Activated B cell treated with CpG ODN at 0.5 μM for 24 hours (primary cell): ENCODE measurements at regions not wholly inside any gene's neighbourhood (a gene's known extent, or its start where the extent isn't known, plus 50 kb on each side); places are given as distances from the start of the nearest gene placed in this dataset.

Experiments used
- ATAC-seq: fragments of 200-7000 bp; cut with Tn5 transposase; one replicate; pipeline ENCODE4 v1.10.0; 2021; ENCODE audit warnings: low read depth, mild to moderate bottlenecking, moderate library complexity
- CTCF ChIA-PET: fragments of 350-600 bp; sonication (Branson Sonifier 250); formaldehyde crosslinking; loops from one replicate; lab custom pipeline; 2021; ENCODE audit warnings: antibody characterized with exemption; lab: Charles Lee
- POLR2A ChIA-PET: fragments of 350-600 bp; sonication (Branson Sonifier 250); formaldehyde crosslinking; loops from one replicate; lab custom pipeline; 2021; ENCODE audit warnings: antibody characterized with exemption; lab: Charles Lee
- DNase-seq: peaks from one replicate; pipeline ENCODE4 v3.0.0; 2022
- H3K27ac Mint-ChIP-seq: one replicate; pipeline ENCODE4 v1.8.0; 2020; ENCODE audit warnings: mixed read lengths
- H3K27me3 Mint-ChIP-seq: one replicate; pipeline ENCODE4 v1.8.0; 2021; ENCODE audit warnings: mixed read lengths
- H3K36me3 Mint-ChIP-seq: one replicate; pipeline ENCODE4 v1.8.0; 2021; ENCODE audit warnings: low read depth, mixed read lengths
- H3K4me1 Mint-ChIP-seq: one replicate; pipeline ENCODE4 v1.8.0; 2021; ENCODE audit warnings: mixed read lengths
- H3K4me3 Mint-ChIP-seq: one replicate; pipeline ENCODE4 v1.8.0; 2020; ENCODE audit warnings: mild to moderate bottlenecking, mixed read lengths
- H3K9me3 Mint-ChIP-seq: one replicate; pipeline ENCODE4 v1.8.0; 2020; ENCODE audit warnings: mixed read lengths
- intact Hi-C: fragments of 100-400 bp; cut with micrococcal nuclease; formaldehyde crosslinking; loops from one replicate; pipeline ENCODE4 v1.15.1; 2024
- TF ChIP-seq, protein P1 (sequence below): fragments of 200-600 bp; IDR thresholded peaks from one replicate; pipeline ENCODE4 v1.8.0; 2022; ENCODE audit warnings: antibody characterized with exemption, mild to moderate bottlenecking

DNA sequence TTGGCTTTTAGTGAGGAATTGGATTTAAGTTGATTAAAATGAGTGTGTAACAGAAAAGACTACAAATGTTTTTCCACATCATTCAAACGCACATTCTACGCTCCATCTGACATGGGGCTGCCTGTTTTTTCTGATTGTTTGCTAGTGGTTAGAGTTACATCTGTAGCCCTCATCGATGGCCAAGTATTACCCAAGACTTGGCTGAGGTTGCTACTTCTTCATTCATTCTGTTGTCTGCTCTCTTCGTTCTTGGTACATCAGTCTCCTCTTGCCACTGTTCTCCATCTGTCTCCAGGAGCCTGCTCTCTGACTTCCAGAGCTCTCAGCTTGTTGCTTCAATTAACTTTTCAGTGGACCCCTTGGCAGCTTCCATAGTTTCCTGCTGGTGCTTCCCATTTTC lies 1844.6 kb upstream of the TENM3 start:
- Mint-ChIP-seq H3K27ac (no peak overlapping the region), H3K36me3 (no peaks in the 10 kb centered on the region), H3K9me3 (peaks cover 3% of the 10 kb centered on the region), H3K4me3 (no peak overlapping the region), H3K4me1 (no peaks in the 10 kb centered on the region), H3K27me3 (no peaks in the 10 kb centered on the region)
- TF ChIP-seq, protein P1, sequence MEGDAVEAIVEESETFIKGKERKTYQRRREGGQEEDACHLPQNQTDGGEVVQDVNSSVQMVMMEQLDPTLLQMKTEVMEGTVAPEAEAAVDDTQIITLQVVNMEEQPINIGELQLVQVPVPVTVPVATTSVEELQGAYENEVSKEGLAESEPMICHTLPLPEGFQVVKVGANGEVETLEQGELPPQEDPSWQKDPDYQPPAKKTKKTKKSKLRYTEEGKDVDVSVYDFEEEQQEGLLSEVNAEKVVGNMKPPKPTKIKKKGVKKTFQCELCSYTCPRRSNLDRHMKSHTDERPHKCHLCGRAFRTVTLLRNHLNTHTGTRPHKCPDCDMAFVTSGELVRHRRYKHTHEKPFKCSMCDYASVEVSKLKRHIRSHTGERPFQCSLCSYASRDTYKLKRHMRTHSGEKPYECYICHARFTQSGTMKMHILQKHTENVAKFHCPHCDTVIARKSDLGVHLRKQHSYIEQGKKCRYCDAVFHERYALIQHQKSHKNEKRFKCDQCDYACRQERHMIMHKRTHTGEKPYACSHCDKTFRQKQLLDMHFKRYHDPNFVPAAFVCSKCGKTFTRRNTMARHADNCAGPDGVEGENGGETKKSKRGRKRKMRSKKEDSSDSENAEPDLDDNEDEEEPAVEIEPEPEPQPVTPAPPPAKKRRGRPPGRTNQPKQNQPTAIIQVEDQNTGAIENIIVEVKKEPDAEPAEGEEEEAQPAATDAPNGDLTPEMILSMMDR: no peak
- ChIA-PET CTCF (no interaction called here), POLR2A (no interaction called here)
- no peak for ATAC-seq
- no peak for DNase-seq
- intact Hi-C loops: no loop called here

DNA sequence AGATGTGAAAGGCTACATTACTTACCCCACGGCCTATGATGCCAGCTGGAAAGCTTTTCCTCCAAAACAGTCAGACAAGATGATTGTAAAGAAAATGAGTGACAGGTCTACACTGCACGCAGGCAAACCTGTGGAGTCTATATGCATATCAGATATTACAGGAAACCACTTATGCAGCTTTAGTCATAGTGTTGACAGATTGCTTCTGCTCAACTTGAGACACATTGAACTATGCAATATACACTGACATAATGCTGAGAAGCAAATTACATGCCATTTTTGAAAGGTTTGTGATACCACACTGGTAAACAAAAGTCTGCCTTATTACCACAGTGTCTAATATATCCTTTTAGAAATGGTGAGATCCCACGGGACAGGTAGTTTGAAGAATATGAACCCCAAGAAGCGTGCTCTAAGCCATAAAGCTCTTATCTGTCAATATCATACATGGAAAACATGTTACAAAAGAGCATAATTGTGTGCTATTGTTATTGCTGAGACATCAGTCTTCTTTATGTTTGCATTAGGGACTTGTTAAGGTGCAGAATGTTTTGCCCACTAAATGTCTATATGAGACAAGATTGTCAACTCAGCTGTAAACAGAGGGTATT lies 1835.8 kb upstream of the TENM3 start:
- ChIA-PET CTCF (no interaction called here), POLR2A (no interaction called here)
- ATAC-seq (no peak), DNase-seq (no peak)
- H3K27ac Mint-ChIP-seq: no peak overlapping the region
- H3K4me3 Mint-ChIP-seq: no peak overlapping the region
- no peaks in the 10 kb centered on the region for H3K27me3 Mint-ChIP-seq
- no peaks in the 10 kb centered on the region for H3K4me1 Mint-ChIP-seq
- TF ChIP-seq, protein P1: no peak
- H3K36me3 Mint-ChIP-seq: no peaks in the 10 kb centered on the region
- intact Hi-C loops: no loop called here
- H3K9me3 Mint-ChIP-seq: peaks cover 3% of the 10 kb centered on the region

DNA sequence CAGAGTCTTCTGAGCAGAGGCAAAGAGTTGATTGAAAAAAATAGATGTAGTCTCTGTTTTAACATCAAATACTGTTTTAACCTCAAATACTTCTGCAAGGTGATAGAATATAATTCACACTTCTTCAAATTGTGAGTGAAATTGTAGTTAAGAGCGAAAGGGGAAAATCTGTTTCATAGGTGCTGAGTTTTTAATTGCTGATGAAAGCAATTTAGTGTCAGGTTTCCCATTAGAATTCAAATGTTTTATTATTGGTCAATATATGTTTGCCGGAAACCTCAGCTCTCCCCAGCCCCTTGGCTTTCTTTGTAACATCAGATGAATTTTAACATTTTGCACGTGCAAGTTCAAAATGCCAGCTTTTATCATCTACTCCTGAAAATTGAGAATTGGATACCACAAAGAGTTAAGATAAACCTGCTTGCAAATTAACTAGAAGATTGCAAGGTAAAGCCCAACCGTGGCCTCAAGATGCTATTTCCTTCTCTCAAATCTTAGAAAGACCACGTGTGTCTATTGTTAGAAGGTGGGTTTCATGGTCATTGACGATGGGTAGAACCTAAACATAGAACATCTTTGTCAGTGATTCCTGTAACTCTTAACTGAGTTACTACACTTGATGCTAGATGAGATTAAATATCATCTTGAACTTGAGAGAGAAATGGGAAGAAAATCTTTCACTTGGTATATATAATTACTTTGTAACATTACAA lies 1824.2 kb upstream of the TENM3 start:
- POLR2A ChIA-PET: no interaction called here
- DNase-seq (no peak), ATAC-seq (no peak)
- CTCF ChIA-PET: no interaction called here
- Mint-ChIP-seq H3K4me1 (no peaks in the 10 kb centered on the region), H3K9me3 (no peaks in the 10 kb centered on the region), H3K27ac (no peak overlapping the region), H3K27me3 (no peaks in the 10 kb centered on the region), H3K4me3 (no peak overlapping the region), H3K36me3 (no peaks in the 10 kb centered on the region)
- TF ChIP-seq, protein P1: no peak
- intact Hi-C loops: no loop called here

DNA sequence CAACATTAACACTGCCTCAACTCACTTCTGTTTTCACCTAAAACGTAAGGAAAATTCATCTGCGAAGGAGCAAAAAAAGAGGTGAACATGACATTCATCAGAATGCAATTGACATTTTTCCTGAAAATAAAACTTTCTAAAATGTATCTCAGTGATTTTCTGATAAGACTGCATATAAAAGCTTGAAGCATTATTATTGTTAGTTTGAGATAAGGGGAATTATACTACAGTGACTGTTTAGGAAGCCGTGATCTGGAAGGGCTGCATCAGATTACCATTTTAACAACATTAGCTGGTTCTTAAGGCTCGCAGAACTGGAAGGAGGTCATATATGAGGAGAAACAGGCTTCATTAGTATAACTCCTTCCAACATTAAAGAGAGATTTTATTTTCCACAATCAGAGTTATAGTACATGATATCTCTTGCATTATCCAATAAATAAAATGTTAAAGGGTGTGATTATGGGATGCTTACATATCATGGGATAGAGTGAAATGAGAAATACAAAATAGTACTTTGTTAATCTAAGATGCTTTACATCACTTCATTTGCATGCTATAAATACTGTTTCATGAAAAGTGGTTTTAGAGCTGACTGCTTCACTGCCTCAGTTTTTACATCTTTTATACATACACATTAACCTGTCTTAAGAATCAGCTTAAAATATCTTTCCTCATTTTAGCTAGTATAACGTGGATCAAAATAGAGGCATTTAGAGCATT lies 1820.1 kb upstream of the TENM3 start:
- TF ChIP-seq, protein P1: no peak
- Mint-ChIP-seq H3K4me1 (no peaks in the 10 kb centered on the region), H3K36me3 (no peaks in the 10 kb centered on the region), H3K27me3 (no peaks in the 10 kb centered on the region), H3K9me3 (no peaks in the 10 kb centered on the region), H3K27ac (no peak overlapping the region), H3K4me3 (no peak overlapping the region)
- no peak for ATAC-seq
- no peak for DNase-seq
- POLR2A ChIA-PET: no interaction called here
- CTCF ChIA-PET: no interaction called here
- intact Hi-C loops: no loop called here

DNA sequence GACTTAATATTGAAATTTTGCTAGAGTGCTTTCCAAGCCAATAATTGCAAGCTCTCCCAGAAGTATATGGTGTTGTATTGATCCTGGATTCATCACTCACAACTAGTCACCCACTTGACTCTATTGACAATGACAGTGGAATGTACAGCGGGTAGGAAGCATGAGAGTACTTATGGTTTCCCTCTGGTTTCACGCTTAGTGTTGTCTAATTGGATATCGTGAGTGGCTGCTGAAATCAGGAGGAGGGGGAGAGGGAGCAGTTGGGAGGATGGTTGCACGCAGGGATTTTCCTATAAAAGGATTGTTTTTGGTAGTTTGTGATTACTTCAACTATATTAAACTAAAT lies 1819.5 kb upstream of the TENM3 start:
- Mint-ChIP-seq H3K9me3 (no peaks in the 10 kb centered on the region), H3K4me1 (no peaks in the 10 kb centered on the region), H3K4me3 (no peak overlapping the region), H3K36me3 (no peaks in the 10 kb centered on the region), H3K27me3 (no peaks in the 10 kb centered on the region), H3K27ac (no peak overlapping the region)
- TF ChIP-seq, protein P1: no peak
- ChIA-PET CTCF (no interaction called here), POLR2A (no interaction called here)
- intact Hi-C loops: no loop called here
- DNase-seq (no peak), ATAC-seq (no peak)
